ENCODE measurements at regions not wholly inside any gene's neighbourhood (a gene's known extent, or its start where the extent isn't known, plus 50 kb on each side); places are given as distances from the start of the nearest gene placed in this dataset.
"Not testable (repeated sequence)": the region's sequence is repeated elsewhere in the genome, so short reads cannot be mapped to it uniquely, and the experiment has no call there.

DNA sequence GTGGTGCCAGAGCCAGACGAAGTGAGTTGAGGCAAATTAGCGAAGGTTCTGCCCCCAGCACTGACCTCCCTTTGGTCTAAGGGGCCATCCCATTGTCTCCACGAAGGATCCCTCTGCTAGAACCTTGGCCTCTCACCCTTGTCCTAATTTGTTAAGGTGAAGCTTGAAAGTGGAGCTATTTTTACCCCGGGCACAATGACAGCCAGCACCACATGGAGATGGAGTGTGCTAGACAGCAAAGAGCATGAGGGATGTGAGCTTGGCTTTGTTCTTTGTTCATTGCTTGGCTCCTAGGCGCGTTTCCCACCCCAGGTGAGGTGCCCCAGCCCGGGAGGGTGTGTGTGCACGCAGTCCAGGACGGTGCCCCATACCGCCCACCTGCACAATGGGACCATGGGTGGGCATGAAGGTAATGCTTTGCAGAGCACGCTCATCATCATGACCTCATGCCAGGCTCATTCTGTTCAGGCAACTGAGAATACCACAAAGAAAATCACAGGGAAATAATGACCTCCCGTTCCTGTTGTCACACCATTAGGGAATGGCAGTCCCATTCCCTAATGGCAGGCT, 361.0 kb upstream of the FZD8 start:
- intact Hi-C loops (cut with DNase I; ENCODE audit: low total_unique reads): no loop called here

GRCh38 chr10:36002445-36002844, 360.3 kb upstream of the FZD8 start:
- 82 to 88% methylated on average over 5 of the region's 5 CpGs for WGBS, 2 donors
- intact Hi-C loops (cut with DNase I; ENCODE audit: low total_unique reads): no loop called here
- no peak for DNase-seq (ENCODE audit: low spot score in 2 of 2)
- TF ChIP-seq POLR2A (IDR thresholded peaks at IDR 0.05): no peak
- TF ChIP-seq, protein P1, sequence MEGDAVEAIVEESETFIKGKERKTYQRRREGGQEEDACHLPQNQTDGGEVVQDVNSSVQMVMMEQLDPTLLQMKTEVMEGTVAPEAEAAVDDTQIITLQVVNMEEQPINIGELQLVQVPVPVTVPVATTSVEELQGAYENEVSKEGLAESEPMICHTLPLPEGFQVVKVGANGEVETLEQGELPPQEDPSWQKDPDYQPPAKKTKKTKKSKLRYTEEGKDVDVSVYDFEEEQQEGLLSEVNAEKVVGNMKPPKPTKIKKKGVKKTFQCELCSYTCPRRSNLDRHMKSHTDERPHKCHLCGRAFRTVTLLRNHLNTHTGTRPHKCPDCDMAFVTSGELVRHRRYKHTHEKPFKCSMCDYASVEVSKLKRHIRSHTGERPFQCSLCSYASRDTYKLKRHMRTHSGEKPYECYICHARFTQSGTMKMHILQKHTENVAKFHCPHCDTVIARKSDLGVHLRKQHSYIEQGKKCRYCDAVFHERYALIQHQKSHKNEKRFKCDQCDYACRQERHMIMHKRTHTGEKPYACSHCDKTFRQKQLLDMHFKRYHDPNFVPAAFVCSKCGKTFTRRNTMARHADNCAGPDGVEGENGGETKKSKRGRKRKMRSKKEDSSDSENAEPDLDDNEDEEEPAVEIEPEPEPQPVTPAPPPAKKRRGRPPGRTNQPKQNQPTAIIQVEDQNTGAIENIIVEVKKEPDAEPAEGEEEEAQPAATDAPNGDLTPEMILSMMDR (IDR thresholded peaks at IDR 0.05): no peak
- no peak overlapping the region for H3K4me3 ChIP-seq (ENCODE audit: low read depth, poor library complexity, severe bottlenecking)

More for the DNA sequence above, 361.0 kb upstream of the FZD8 start:
- TF ChIP-seq POLR2A (IDR thresholded peaks at IDR 0.05): no peak
- TF ChIP-seq, protein P1 (IDR thresholded peaks at IDR 0.05): no peak
- WGBS, 2 donors: 80 to 86% methylated on average over 12 of the region's 12 CpGs
- DNase-seq (ENCODE audit: low spot score in 2 of 2): no peak
- no peak overlapping the region for H3K4me3 ChIP-seq (ENCODE audit: low read depth, poor library complexity, severe bottlenecking)

GRCh38 chr10:36000754-36001153, 358.7 kb upstream of the FZD8 start:
- H3K4me3 ChIP-seq (ENCODE audit: low read depth, poor library complexity, severe bottlenecking); DNase-seq (ENCODE audit: low spot score in 2 of 2); intact Hi-C loops (cut with DNase I; ENCODE audit: low total_unique reads): not testable (repeated sequence)
- 91 to 97% methylated on average over 1 of the region's 1 CpG for WGBS, 2 donors

- no peak for TF ChIP-seq POLR2A (IDR thresholded peaks at IDR 0.05)
- TF ChIP-seq, protein P1 (IDR thresholded peaks at IDR 0.05): no peak
- 57% methylated on average over 3 of the region's 3 CpGs for WGBS, 2 donors
- H3K4me3 ChIP-seq (ENCODE audit: low read depth, poor library complexity, severe bottlenecking): no peak overlapping the region
- DNase-seq (ENCODE audit: low spot score in 2 of 2): no peak
- intact Hi-C loops (cut with DNase I; ENCODE audit: low total_unique reads): no loop called here
Observed at GRCh38 chr10:35998026-35998425, 355.9 kb upstream of the FZD8 start.

DNA sequence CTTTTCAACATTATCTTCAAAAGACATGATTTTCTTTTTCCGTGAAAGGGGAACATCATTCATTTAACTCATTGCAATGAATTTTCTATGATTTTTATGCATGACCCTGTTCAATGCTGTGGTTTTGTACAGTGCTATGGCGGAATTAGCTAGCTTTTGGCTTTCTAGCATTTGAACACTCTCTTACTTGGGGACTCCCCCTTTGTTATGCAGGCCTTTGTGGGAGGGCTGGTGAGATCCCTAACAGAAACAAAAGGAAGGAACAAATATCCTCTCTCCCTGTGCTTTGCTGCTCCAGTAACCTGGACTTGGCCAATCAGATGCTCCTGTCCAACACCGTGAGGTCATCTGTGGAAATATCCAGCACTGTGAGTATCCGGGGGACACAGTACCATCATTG, 353.4 kb upstream of the FZD8 start:
- no peak overlapping the region for H3K4me3 ChIP-seq (ENCODE audit: low read depth, poor library complexity, severe bottlenecking)
- no peak for DNase-seq (ENCODE audit: low spot score in 2 of 2)
- no peak for TF ChIP-seq POLR2A (IDR thresholded peaks at IDR 0.05)
- TF ChIP-seq, protein P1 (IDR thresholded peaks at IDR 0.05): no peak
- intact Hi-C loops (cut with DNase I; ENCODE audit: low total_unique reads): no loop called here
- WGBS, 2 donors: 92 to 93% methylated on average over 4 of the region's 4 CpGs

DNA sequence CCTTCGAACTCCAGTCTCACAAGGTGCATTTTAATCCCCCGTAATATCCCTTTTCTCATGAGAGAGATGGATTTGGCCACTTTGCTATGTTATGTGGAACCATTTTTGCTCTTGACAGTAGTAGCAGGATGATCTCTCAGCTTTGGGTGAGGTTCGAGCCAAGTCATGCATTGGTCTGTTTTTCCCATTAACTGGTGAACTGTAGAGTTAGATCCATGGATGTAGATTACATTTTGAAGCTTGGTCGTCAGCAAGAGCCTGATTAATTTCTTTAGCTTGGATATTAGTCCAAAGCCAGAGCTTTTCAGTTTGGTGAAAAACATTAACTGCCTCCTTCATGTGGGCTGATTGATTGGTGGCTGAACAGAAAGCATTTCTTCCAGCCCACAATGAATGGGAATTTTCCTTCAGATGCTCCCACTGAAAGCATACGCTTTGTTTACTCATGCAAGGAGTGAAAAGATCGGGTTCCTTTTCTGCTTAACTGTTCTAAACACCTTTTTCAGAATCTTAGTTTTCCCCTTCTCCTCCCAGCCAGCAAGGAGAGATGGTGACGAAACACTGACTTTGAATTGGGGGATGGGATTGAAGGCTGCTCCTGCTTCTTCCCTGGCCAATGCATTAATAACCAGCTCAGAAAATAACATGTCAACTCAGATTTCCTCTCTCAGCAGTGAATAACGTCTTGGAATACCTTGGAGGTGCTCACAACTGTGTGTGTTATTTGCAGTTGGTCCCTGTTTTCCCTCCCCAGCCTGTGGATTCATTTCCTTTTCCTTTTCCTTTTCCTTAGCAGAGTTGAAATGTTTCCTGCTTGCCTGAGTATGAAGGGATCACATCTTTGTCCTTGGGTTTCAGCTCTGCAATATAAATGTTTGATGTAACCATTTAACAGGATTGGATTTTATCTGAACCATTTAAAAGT, 351.8 kb upstream of the FZD8 start:
- no peak overlapping the region for H3K4me3 ChIP-seq (ENCODE audit: low read depth, poor library complexity, severe bottlenecking)
- intact Hi-C loops (cut with DNase I; ENCODE audit: low total_unique reads): no loop called here
- TF ChIP-seq, protein P1 (IDR thresholded peaks at IDR 0.05): no peak
- no peak for TF ChIP-seq POLR2A (IDR thresholded peaks at IDR 0.05)
- DNase-seq (ENCODE audit: low spot score in 2 of 2): no peak
- WGBS, 2 donors: 66 to 72% methylated on average over 8 of the region's 8 CpGs

Measured in lower leg skin (tissue), 4 donors.